ENCODE measurements at regions not wholly inside any gene's neighbourhood (a gene's known extent, or its start where the extent isn't known, plus 50 kb on each side); places are given as distances from the start of the nearest gene placed in this dataset.

DNA sequence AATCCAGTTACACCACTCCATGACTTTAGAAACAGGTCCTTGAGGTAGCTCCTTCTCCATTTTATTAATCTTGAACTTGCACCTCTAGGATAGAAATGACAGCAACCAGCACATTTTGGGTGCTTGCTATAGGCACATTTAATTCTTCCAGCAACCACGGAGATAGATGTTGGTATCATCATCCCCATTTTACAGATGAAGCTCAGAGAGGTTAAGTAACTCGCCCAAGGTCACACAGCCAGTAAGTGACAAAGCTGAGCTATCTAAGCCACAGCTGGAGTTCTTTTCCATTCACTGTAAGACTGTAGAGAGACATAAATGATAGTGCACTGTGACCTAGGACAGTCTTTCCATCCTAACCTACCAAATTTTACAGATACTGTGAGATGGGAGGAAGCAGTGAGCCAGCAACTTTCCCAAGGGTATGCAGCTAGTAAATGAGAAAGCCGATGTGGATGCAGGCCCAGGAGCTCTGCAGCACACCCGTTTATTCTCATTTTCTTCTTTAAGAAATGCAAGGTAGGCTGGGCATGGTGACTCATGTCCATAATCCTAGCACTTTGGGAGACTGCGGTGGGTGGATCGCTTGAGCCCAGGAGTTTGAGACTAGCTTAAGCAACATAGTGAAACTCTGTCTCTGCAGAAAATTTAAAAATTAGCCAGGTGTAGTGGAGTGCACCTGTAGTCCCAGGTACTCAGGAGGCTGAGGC is 103.2 kb downstream of the TBX5 start:
- Histone ChIP-seq H4K20me1 (ENCODE audit: insufficient read depth) (no peaks in the 10 kb centered on the region), H2AFZ (ENCODE audit: low read depth) (no peak overlapping the region), H3K27me3 (ENCODE audit: insufficient read depth, low read depth) (no peaks in the 10 kb centered on the region), H3K27ac (no peak overlapping the region), H3K79me2 (ENCODE audit: insufficient read depth, low read depth) (no peaks in the 10 kb centered on the region), H3K4me3 (IDR thresholded peaks at IDR 0.05; ENCODE audit: insufficient read depth, low read depth, low read length) (no peak overlapping the region), H3K9ac (no peak overlapping the region), H3K4me1 (ENCODE audit: low read depth, poor library complexity, severe bottlenecking) (no peaks in the 10 kb centered on the region), H3K36me3 (ENCODE audit: insufficient read depth) (no peaks in the 10 kb centered on the region), H3K4me2 (no peak overlapping the region)
- TF ChIP-seq, protein P1, sequence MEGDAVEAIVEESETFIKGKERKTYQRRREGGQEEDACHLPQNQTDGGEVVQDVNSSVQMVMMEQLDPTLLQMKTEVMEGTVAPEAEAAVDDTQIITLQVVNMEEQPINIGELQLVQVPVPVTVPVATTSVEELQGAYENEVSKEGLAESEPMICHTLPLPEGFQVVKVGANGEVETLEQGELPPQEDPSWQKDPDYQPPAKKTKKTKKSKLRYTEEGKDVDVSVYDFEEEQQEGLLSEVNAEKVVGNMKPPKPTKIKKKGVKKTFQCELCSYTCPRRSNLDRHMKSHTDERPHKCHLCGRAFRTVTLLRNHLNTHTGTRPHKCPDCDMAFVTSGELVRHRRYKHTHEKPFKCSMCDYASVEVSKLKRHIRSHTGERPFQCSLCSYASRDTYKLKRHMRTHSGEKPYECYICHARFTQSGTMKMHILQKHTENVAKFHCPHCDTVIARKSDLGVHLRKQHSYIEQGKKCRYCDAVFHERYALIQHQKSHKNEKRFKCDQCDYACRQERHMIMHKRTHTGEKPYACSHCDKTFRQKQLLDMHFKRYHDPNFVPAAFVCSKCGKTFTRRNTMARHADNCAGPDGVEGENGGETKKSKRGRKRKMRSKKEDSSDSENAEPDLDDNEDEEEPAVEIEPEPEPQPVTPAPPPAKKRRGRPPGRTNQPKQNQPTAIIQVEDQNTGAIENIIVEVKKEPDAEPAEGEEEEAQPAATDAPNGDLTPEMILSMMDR (conservative IDR thresholded peaks at IDR 0.05; ENCODE audit: low read depth, low read length): no peak

DNA sequence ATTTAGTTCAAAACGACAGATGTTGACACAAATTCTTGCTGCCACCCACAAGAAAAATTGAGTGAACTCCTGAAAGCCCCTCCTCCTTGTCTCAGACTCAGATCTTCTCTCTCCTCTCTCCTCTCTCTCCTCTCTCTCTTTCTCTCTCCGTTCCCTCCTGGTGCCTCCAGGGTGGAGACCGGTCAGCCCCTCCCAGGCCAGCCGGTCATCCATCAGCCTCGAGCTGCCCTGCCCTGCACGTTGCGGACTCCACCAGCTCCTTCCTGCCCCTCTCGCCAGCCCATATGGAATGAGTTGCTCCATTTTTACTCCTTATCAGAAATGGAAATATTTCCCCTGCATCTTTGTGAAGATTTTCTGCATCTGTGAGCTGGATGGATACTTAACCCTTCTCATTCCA is 103.8 kb downstream of the TBX5 start:
- H3K9ac ChIP-seq: no peak overlapping the region
- H3K36me3 ChIP-seq (ENCODE audit: insufficient read depth): no peaks in the 10 kb centered on the region
- no peaks in the 10 kb centered on the region for H3K4me1 ChIP-seq (ENCODE audit: low read depth, poor library complexity, severe bottlenecking)
- H3K27me3 ChIP-seq (ENCODE audit: insufficient read depth, low read depth): no peaks in the 10 kb centered on the region
- TF ChIP-seq, protein P1 (conservative IDR thresholded peaks at IDR 0.05; ENCODE audit: low read depth, low read length): no peak
- no peaks in the 10 kb centered on the region for H3K79me2 ChIP-seq (ENCODE audit: insufficient read depth, low read depth)
- H3K4me2 ChIP-seq: no peak overlapping the region
- H2AFZ ChIP-seq (ENCODE audit: low read depth): no peak overlapping the region
- no peak overlapping the region for H3K4me3 ChIP-seq (IDR thresholded peaks at IDR 0.05; ENCODE audit: insufficient read depth, low read depth, low read length)
- H4K20me1 ChIP-seq (ENCODE audit: insufficient read depth): no peaks in the 10 kb centered on the region
- no peak overlapping the region for H3K27ac ChIP-seq

DNA sequence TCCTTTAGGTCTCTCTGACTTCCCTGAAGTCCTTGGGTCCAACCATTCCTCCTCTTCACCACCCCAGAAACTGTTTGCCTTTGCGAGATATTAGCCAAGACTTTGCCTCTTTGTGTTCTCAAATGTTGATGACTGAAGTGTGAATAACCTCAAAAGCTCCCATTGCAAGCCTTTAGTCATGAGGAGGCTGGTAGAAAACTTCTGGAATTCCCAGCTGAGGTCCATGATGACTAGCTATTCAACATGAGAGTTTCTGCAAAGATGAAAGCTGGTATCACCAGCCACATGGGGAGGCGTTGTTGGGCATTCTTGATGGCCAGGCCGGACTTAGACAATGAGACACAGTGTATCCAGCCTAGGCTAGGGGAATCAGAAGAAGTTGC is 111.7 kb downstream of the TBX5 start:
- no peaks in the 10 kb centered on the region for H3K36me3 ChIP-seq (ENCODE audit: insufficient read depth)
- no peak overlapping the region for H3K9ac ChIP-seq
- no peak overlapping the region for H2AFZ ChIP-seq (ENCODE audit: low read depth)
- H3K4me2 ChIP-seq: no peak overlapping the region
- H3K4me1 ChIP-seq (ENCODE audit: low read depth, poor library complexity, severe bottlenecking): no peaks in the 10 kb centered on the region
- TF ChIP-seq, protein P1 (conservative IDR thresholded peaks at IDR 0.05; ENCODE audit: low read depth, low read length): no peak
- no peaks in the 10 kb centered on the region for H4K20me1 ChIP-seq (ENCODE audit: insufficient read depth)
- no peaks in the 10 kb centered on the region for H3K79me2 ChIP-seq (ENCODE audit: insufficient read depth, low read depth)
- no peak overlapping the region for H3K27ac ChIP-seq
- H3K4me3 ChIP-seq (IDR thresholded peaks at IDR 0.05; ENCODE audit: insufficient read depth, low read depth, low read length): no peak overlapping the region
- H3K27me3 ChIP-seq (ENCODE audit: insufficient read depth, low read depth): no peaks in the 10 kb centered on the region

DNA sequence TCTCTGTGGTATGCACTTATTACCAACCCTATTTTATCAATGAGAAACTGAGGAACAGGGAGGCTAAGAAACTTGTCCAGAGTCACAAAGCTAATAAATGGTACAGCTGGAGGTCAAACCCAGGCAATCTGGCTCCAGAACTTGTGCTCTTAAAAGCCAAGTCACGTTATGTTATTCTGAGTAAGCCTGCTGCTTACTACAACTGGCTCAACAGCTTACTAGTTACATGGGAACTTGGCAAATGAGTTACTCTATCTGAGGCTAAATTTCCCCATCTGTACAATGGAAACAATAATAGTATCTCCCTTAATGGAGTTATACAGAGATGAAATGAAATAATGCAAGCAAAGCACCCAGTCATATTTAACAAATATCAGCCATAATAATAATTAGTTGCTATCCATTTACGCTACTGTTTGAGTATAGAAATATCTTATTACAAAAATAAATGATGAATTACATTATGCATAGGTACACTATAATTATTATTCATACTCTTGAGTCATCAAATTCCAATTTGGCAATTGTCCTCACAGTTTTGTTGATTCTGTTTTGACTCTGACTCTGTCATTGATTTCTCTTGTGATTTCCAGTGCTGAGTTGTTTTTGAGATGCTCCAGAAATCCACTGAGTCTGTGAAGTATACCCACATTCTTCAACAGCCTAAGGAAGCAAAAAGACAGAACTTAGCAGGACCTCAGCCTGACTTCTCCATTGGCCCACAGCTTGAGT is 112.2 kb downstream of the TBX5 start:
- Histone ChIP-seq H3K27ac (no peak overlapping the region), H3K4me2 (no peak overlapping the region), H3K36me3 (ENCODE audit: insufficient read depth) (no peaks in the 10 kb centered on the region), H3K27me3 (ENCODE audit: insufficient read depth, low read depth) (no peaks in the 10 kb centered on the region), H2AFZ (ENCODE audit: low read depth) (no peak overlapping the region), H3K4me1 (ENCODE audit: low read depth, poor library complexity, severe bottlenecking) (no peaks in the 10 kb centered on the region), H3K79me2 (ENCODE audit: insufficient read depth, low read depth) (no peaks in the 10 kb centered on the region), H3K4me3 (IDR thresholded peaks at IDR 0.05; ENCODE audit: insufficient read depth, low read depth, low read length) (no peak overlapping the region), H3K9ac (no peak overlapping the region), H4K20me1 (ENCODE audit: insufficient read depth) (no peaks in the 10 kb centered on the region)
- TF ChIP-seq, protein P1 (conservative IDR thresholded peaks at IDR 0.05; ENCODE audit: low read depth, low read length): no peak

Measured in KMS-11 (cell line).